GM19035 (cell line): ENCODE measurements at regions not wholly inside any gene's neighbourhood (a gene's known extent, or its start where the extent isn't known, plus 50 kb on each side); places are given as distances from the start of the nearest gene placed in this dataset.

Source experiments
- ATAC-seq: cut with Tn5 transposase; IDR thresholded peaks from one replicate; pipeline ENCODE4 v1.9.1; 2021; ENCODE audit not compliant: unreplicated experiment

- ATAC-seq, result no peak
Measured at GRCh38 chr2:145854039-145854755, 1334.3 kb upstream of the ZEB2 start.

GRCh38 chr2:145851730-145852129, 1331.8 kb upstream of the ZEB2 start:
- no peak for ATAC-seq

GRCh38 chr2:145849466-145849865, 1329.5 kb upstream of the ZEB2 start:
- ATAC-seq, result no peak

- no peak for ATAC-seq
Measured at GRCh38 chr2:145846982-145847381, 1327.1 kb upstream of the ZEB2 start.

- ATAC-seq, result no peak
Measured at GRCh38 chr2:145845923-145846322, 1326.0 kb upstream of the ZEB2 start.

- ATAC-seq, result no peak
Measured at GRCh38 chr2:145845207-145845894, 1325.4 kb upstream of the ZEB2 start.

GRCh38 chr2:145841973-145842372, 1322.1 kb upstream of the ZEB2 start:
- ATAC-seq, result no peak

GRCh38 chr2:145836986-145837385, 1317.1 kb upstream of the ZEB2 start:
- ATAC-seq, result no peak

GRCh38 chr2:145835665-145836064, 1315.7 kb upstream of the ZEB2 start:
- ATAC-seq, result no peak

- no peak for ATAC-seq
Measured at GRCh38 chr2:145832681-145833080, 1312.8 kb upstream of the ZEB2 start.

GRCh38 chr2:145829931-145830330, 1310.0 kb upstream of the ZEB2 start:
- ATAC-seq, result no peak

GRCh38 chr2:145827235-145827634, 1307.3 kb upstream of the ZEB2 start:
- no peak for ATAC-seq

- no peak for ATAC-seq
Measured at GRCh38 chr2:145824384-145824783, 1304.5 kb upstream of the ZEB2 start.

GRCh38 chr2:145822892-145823534, 1303.1 kb upstream of the ZEB2 start:
- no peak for ATAC-seq

- ATAC-seq, result no peak
Measured at GRCh38 chr2:145820651-145821050, 1300.7 kb upstream of the ZEB2 start.

GRCh38 chr2:145818890-145819504, 1299.1 kb upstream of the ZEB2 start:
- no peak for ATAC-seq

- ATAC-seq, result no peak
Measured at GRCh38 chr2:145815933-145816332, 1296.0 kb upstream of the ZEB2 start.

GRCh38 chr2:145813481-145813880, 1293.6 kb upstream of the ZEB2 start:
- ATAC-seq, result no peak

GRCh38 chr2:145812165-145812554, 1292.2 kb upstream of the ZEB2 start:
- no peak for ATAC-seq

GRCh38 chr2:145811276-145812164, 1291.6 kb upstream of the ZEB2 start:
- no peak for ATAC-seq

GRCh38 chr2:145807968-145808367, 1288.0 kb upstream of the ZEB2 start:
- no peak for ATAC-seq
